ENCODE measurements at regions not wholly inside any gene's neighbourhood (a gene's known extent, or its start where the extent isn't known, plus 50 kb on each side); places are given as distances from the start of the nearest gene placed in this dataset.

DNA sequence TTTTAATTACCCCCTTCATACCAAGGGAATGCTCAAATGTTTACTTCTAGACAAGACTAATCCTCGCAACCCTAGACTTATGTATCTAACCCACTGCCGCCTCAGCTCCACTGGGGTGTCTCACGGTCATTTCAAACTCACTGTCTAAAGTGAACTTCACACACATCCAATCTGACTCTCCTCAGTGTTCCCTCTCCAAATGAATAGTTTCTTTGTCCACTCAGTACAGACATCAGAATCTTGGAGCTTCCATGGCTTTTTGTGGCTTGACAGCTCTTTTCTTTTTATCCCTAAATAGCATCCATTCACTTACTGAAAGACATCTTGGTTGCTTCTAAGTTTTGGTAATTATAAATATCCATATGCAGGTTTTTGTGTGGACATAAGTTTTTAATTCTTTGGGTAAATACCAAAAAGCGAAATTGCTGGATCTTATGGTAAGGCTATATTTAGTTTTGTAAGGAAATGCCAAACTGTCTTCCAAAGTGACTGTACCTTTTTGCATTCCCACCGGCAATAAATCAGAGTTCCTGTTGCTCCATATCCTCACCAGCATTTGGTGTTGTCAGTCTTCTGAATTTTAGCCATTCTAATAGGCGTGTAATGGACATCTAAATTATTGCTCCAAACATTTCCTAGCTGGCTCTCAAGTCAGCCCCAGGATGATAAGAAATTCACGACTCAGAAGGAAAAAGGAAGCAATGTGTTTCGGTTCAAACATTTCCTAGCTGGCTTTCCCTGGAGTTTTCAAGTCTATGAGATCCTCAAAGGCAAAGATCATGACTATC, 73.1 kb downstream of the DNAAF9 start:
- H4K20me1 ChIP-seq (ENCODE audit: low read length) = no peaks in the 10 kb centered on the region
- peaks cover 4% of the 10 kb centered on the region; the same call in 1 of the 2 replicates for H3K4me1 ChIP-seq (ENCODE audit: insufficient read depth, low read length)
- no peak overlapping the region for H3K27ac ChIP-seq (ENCODE audit: low read length)
- ATAC-seq (no peak), DNase-seq (no peak)
- no peaks in the 10 kb centered on the region for H3K36me3 ChIP-seq (ENCODE audit: low read depth, low read length)
- H3K4me3 ChIP-seq (ENCODE audit: low read length) = no peak overlapping the region
- no TSS peak for BruUV-seq (replicated peaks)
- intact Hi-C loops (cut with micrococcal nuclease) = no loop called here
- no peaks in the 10 kb centered on the region for H3K9me3 ChIP-seq (ENCODE audit: low read length)
- CTCF ChIA-PET = no interaction called here
- no peak for TF ChIP-seq EZH2phosphoT487 (IDR thresholded peaks at IDR 0.05; ENCODE audit: borderline replicate concordance, low read length)
- no peak for TF ChIP-seq EZH2 (IDR thresholded peaks at IDR 0.05; ENCODE audit: low read length, unreplicated experiment)
- TF ChIP-seq CTCF (conservative IDR thresholded peaks at IDR 0.05; ENCODE audit: low read depth, low read length) = no peak
- no peaks in the 10 kb centered on the region for H3K79me2 ChIP-seq (ENCODE audit: low read length)
- H3K9ac ChIP-seq (ENCODE audit: low read length) = no peak overlapping the region
- H2AFZ ChIP-seq (ENCODE audit: low read length) = no peak overlapping the region
- H3K4me2 ChIP-seq (ENCODE audit: low read length) = no peak overlapping the region
- POLR2A ChIA-PET (ENCODE audit: unreplicated experiment) = no interaction called here
- no peaks in the 10 kb centered on the region for H3K27me3 ChIP-seq (ENCODE audit: low read length)
- H3K9me2 ChIP-seq (replicated peaks; ENCODE audit: low read length) = no peaks in the 10 kb centered on the region
- H3F3A ChIP-seq (ENCODE audit: low read length, unreplicated experiment) = no peaks in the 10 kb centered on the region

GRCh38 chr20:3330046-3330741, 77.3 kb downstream of the DNAAF9 start:
- Histone ChIP-seq H2AFZ (ENCODE audit: low read length) (no peak overlapping the region), H3K79me2 (ENCODE audit: low read length) (no peaks in the 10 kb centered on the region), H3K4me3 (ENCODE audit: low read length) (no peak overlapping the region), H3K9ac (ENCODE audit: low read length) (no peak overlapping the region), H3K9me3 (ENCODE audit: low read length) (no peaks in the 10 kb centered on the region), H3F3A (ENCODE audit: low read length, unreplicated experiment) (no peaks in the 10 kb centered on the region), H3K9me2 (replicated peaks; ENCODE audit: low read length) (no peaks in the 10 kb centered on the region), H4K20me1 (ENCODE audit: low read length) (no peaks in the 10 kb centered on the region), H3K4me1 (ENCODE audit: insufficient read depth, low read length) (no peaks in the 10 kb centered on the region), H3K27me3 (ENCODE audit: low read length) (no peaks in the 10 kb centered on the region), H3K4me2 (ENCODE audit: low read length) (no peak overlapping the region), H3K27ac (ENCODE audit: low read length) (no peak overlapping the region), H3K36me3 (ENCODE audit: low read depth, low read length) (no peaks in the 10 kb centered on the region)
- ChIA-PET POLR2A (ENCODE audit: unreplicated experiment) (no interaction called here), CTCF (interaction anchor here (0.5 to 0.6 kb wide), 4 partner anchors 32 to 1826 kb away, joined by 3 to 9 read pairs (median 4); no protein-coding TSS in a partner anchor)
- TF ChIP-seq CTCF (conservative IDR thresholded peaks at IDR 0.05; ENCODE audit: low read depth, low read length) (peak; percentile 28; the same call in 1 of the 2 replicates), EZH2phosphoT487 (IDR thresholded peaks at IDR 0.05; ENCODE audit: borderline replicate concordance, low read length) (no peak)
- intact Hi-C loops (cut with micrococcal nuclease) = no loop called here
- no TSS peak for BruUV-seq (replicated peaks)
- no peak for ATAC-seq
- DNase-seq = peak; percentile 19

GRCh38 chr20:3328501-3328900, 79.0 kb downstream of the DNAAF9 start:
- ATAC-seq (no peak), DNase-seq (no peak)
- H3K27ac ChIP-seq (ENCODE audit: low read length) = no peak overlapping the region
- no peaks in the 10 kb centered on the region for H3K27me3 ChIP-seq (ENCODE audit: low read length)
- no peak overlapping the region for H2AFZ ChIP-seq (ENCODE audit: low read length)
- ChIA-PET POLR2A (ENCODE audit: unreplicated experiment) (no interaction called here), CTCF (no interaction called here)
- H3K4me1 ChIP-seq (ENCODE audit: insufficient read depth, low read length) = no peaks in the 10 kb centered on the region
- no peaks in the 10 kb centered on the region for H3K36me3 ChIP-seq (ENCODE audit: low read depth, low read length)
- no peaks in the 10 kb centered on the region for H3K9me2 ChIP-seq (replicated peaks; ENCODE audit: low read length)
- no peaks in the 10 kb centered on the region for H3K79me2 ChIP-seq (ENCODE audit: low read length)
- no TSS peak for BruUV-seq (replicated peaks)
- intact Hi-C loops (cut with micrococcal nuclease) = no loop called here
- no peak overlapping the region for H3K9ac ChIP-seq (ENCODE audit: low read length)
- no peaks in the 10 kb centered on the region for H4K20me1 ChIP-seq (ENCODE audit: low read length)
- TF ChIP-seq CTCF (conservative IDR thresholded peaks at IDR 0.05; ENCODE audit: low read depth, low read length) = no peak
- no peak for TF ChIP-seq EZH2phosphoT487 (IDR thresholded peaks at IDR 0.05; ENCODE audit: borderline replicate concordance, low read length)
- no peak for TF ChIP-seq EZH2 (IDR thresholded peaks at IDR 0.05; ENCODE audit: low read length, unreplicated experiment)
- H3K9me3 ChIP-seq (ENCODE audit: low read length) = no peaks in the 10 kb centered on the region
- H3K4me2 ChIP-seq (ENCODE audit: low read length) = no peak overlapping the region
- H3K4me3 ChIP-seq (ENCODE audit: low read length) = no peak overlapping the region
- H3F3A ChIP-seq (ENCODE audit: low read length, unreplicated experiment) = no peaks in the 10 kb centered on the region
